Esophagus squamous epithelium (tissue), 4 donors: ENCODE measurements at regions not wholly inside any gene's neighbourhood (a gene's known extent, or its start where the extent isn't known, plus 50 kb on each side); places are given as distances from the start of the nearest gene placed in this dataset.

Experiments used
- CTCF ChIP-seq, 6 experiments: fragments of 450-650 bp in 4 of 6; fragments of 200-600 bp in 2 of 6; sonication (generic) in 2 of 6; IDR thresholded peaks; one replicate each; pipeline ENCODE4 v1.5.1; 2016 to 2019; ENCODE audit warnings: antibody characterized with exemption in 6 of 6, mild to moderate bottlenecking in 4 of 6, moderate library complexity in 4 of 6
- POLR2A ChIP-seq, 4 donors: fragments of 450-650 bp; IDR thresholded peaks; one replicate each; pipeline ENCODE4 v1.6.1; 2017; ENCODE audit warnings: antibody characterized with exemption in 4 of 4, mild to moderate bottlenecking in 4 of 4, moderate library complexity in 3 of 4

GRCh38 chr4:29948858-29949257 lies 771.3 kb upstream of the PCDH7 start:
- TF ChIP-seq CTCF (IDR thresholded peaks at IDR 0.05) (no peak), POLR2A (IDR thresholded peaks at IDR 0.05) (no peak)
